ENCODE measurements at regions not wholly inside any gene's neighbourhood (a gene's known extent, or its start where the extent isn't known, plus 50 kb on each side); places are given as distances from the start of the nearest gene placed in this dataset.

- Histone ChIP-seq H3K4me3 (ENCODE audit: low read length) (no peak overlapping the region), H3K27ac (ENCODE audit: low read length) (no peak overlapping the region), H3K36me3 (ENCODE audit: control insufficient read depth, insufficient read depth, low read length) (no peaks in the 10 kb centered on the region), H3K4me1 (ENCODE audit: control insufficient read depth, insufficient read depth, low read length) (no peaks in the 10 kb centered on the region), H3K27me3 (ENCODE audit: control insufficient read depth, insufficient read depth, low read length) (no peaks in the 10 kb centered on the region), H3K9me3 (ENCODE audit: control insufficient read depth, insufficient read depth, low read length) (no peaks in the 10 kb centered on the region)
- ATAC-seq (peak in 1 of 3 donors; percentile 11), DNase-seq (no peak)
- intact Hi-C loops (cut with micrococcal nuclease), result no loop called here
- no peak overlapping the region for H3K27ac Mint-ChIP-seq
- H3K4me1 Mint-ChIP-seq, result no peaks in the 10 kb centered on the region
- TF ChIP-seq CTCF (IDR thresholded peaks at IDR 0.05), result no peak
- WGBS (ENCODE audit: insufficient coverage), result 91% methylated on average over 14 of the region's 14 CpGs
- H3K9me3 Mint-ChIP-seq, result no peaks in the 10 kb centered on the region
- H3K4me3 Mint-ChIP-seq, result no peak overlapping the region
- H3K27me3 Mint-ChIP-seq (ENCODE audit: low read depth in 2 of 2), result no peaks in the 10 kb centered on the region
- no peaks in the 10 kb centered on the region for H3K36me3 Mint-ChIP-seq
Measured at GRCh38 chr22:48800886-48801607, 1026.6 kb downstream of the BRD1 start.

GRCh38 chr22:48800036-48800885 is 1027.4 kb downstream of the BRD1 start:
- no peaks in the 10 kb centered on the region for H3K27me3 ChIP-seq (ENCODE audit: control insufficient read depth, insufficient read depth, low read length)
- WGBS (ENCODE audit: insufficient coverage), result 79% methylated on average over 23 of the region's 23 CpGs
- H3K36me3 Mint-ChIP-seq, result no peaks in the 10 kb centered on the region
- H3K27me3 Mint-ChIP-seq (ENCODE audit: low read depth in 2 of 2), result no peaks in the 10 kb centered on the region
- H3K27ac Mint-ChIP-seq, result no peak overlapping the region
- no peaks in the 10 kb centered on the region for H3K4me1 Mint-ChIP-seq
- ATAC-seq, result no peak
- H3K4me3 Mint-ChIP-seq, result no peak overlapping the region
- H3K9me3 ChIP-seq (ENCODE audit: control insufficient read depth, insufficient read depth, low read length), result no peaks in the 10 kb centered on the region
- intact Hi-C loops (cut with micrococcal nuclease), result no loop called here
- H3K4me3 ChIP-seq (ENCODE audit: low read length), result no peak overlapping the region
- DNase-seq, result no peak
- H3K9me3 Mint-ChIP-seq, result no peaks in the 10 kb centered on the region
- no peak for TF ChIP-seq CTCF (IDR thresholded peaks at IDR 0.05)
- H3K36me3 ChIP-seq (ENCODE audit: control insufficient read depth, insufficient read depth, low read length), result no peaks in the 10 kb centered on the region
- H3K27ac ChIP-seq (ENCODE audit: low read length), result no peak overlapping the region
- H3K4me1 ChIP-seq (ENCODE audit: control insufficient read depth, insufficient read depth, low read length), result no peaks in the 10 kb centered on the region

GRCh38 chr22:48799227-48799970 is 1028.3 kb downstream of the BRD1 start:
- no peak for ATAC-seq
- Histone ChIP-seq H3K9me3 (ENCODE audit: control insufficient read depth, insufficient read depth, low read length) (no peaks in the 10 kb centered on the region), H3K4me3 (ENCODE audit: low read length) (no peak overlapping the region), H3K27ac (ENCODE audit: low read length) (no peak overlapping the region), H3K4me1 (ENCODE audit: control insufficient read depth, insufficient read depth, low read length) (no peaks in the 10 kb centered on the region), H3K36me3 (ENCODE audit: control insufficient read depth, insufficient read depth, low read length) (no peaks in the 10 kb centered on the region), H3K27me3 (ENCODE audit: control insufficient read depth, insufficient read depth, low read length) (no peaks in the 10 kb centered on the region)
- intact Hi-C loops (cut with micrococcal nuclease), result no loop called here
- Mint-ChIP-seq H3K4me3 (no peak overlapping the region), H3K9me3 (no peaks in the 10 kb centered on the region), H3K4me1 (no peaks in the 10 kb centered on the region), H3K27ac (no peak overlapping the region), H3K36me3 (no peaks in the 10 kb centered on the region), H3K27me3 (ENCODE audit: low read depth in 2 of 2) (peaks cover 0 to 1% of the 10 kb centered on the region in 2 donors)
- TF ChIP-seq CTCF (IDR thresholded peaks at IDR 0.05), result no peak
- DNase-seq, result no peak
- 91% methylated on average over 18 of the region's 18 CpGs for WGBS (ENCODE audit: insufficient coverage)
